ENCODE measurements at regions not wholly inside any gene's neighbourhood (a gene's known extent, or its start where the extent isn't known, plus 50 kb on each side); places are given as distances from the start of the nearest gene placed in this dataset.

DNA sequence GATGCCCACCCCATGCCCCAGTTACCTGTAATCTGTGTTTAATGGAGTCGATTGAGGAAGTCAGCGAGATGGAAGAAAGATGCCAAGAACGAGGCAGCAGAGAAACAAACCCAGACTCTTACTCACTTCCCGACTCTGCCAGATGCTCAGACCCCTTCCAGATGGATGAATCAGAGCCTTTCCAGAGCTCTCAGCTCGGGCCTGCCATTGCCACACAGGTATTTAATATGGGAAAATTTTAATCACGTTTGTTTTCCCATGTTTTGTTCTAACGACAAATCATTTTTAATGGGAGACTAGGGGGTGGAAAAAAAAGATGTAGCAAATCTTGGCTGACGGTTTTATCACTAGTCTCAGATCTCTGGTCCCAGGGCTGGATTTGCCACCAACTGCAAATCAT is 72.5 kb upstream of the SRRM4 start (continued):
- TF ChIP-seq TFAP4 (CRISPR knock-in tag; IDR thresholded peaks at IDR 0.05; ENCODE audit: borderline replicate concordance), result no peak
- no peak for TF ChIP-seq CAMTA2 (CRISPR knock-in tag; conservative IDR thresholded peaks at IDR 0.05)

DNA sequence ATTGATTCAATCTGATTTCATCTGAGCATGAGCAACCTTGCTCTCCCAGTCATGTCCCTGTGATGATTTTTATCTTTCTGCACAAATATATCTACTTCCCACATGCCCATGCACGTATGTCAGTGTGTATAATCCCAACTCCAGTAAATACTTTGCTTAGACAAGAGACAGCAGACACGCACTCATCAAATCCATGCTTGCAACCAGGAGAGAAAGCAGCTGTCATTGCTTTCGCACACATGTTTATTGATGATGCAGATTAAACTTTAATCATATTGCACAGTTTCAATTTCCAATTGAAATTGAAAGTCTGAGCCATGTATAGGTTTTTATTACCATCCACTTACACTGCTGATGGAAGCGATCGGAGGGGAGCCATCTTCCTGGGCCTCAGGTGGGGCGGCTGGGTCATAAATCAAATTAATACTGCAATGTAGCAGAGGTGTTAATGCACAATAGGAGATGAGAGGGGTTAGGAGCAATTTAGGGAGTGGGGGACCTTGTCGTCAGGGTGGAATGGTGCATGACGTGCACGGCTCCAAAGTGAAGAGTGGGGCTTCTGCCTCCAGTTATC is 68.6 kb upstream of the SRRM4 start:
- H3K9me3 ChIP-seq (replicated peaks; ENCODE audit: control insufficient read depth, insufficient read depth, low read depth, low read length), result no peaks in the 10 kb centered on the region
- ChIA-PET CTCF (ENCODE audit: low intra/inter-chr PET ratio) (no interaction called here), POLR2A (no interaction called here)
- in situ Hi-C loops (cut with MboI), result no loop called here
- WGBS (ENCODE audit: insufficient coverage, low coverage, missing lambda C conversion rate), result 0% methylated on average over 9 of the region's 9 CpGs
- no TSS peak for BruUV-seq (replicated peaks)
- H3K9me1 ChIP-seq (ENCODE audit: control insufficient read depth, insufficient read depth, low read length), result no peaks in the 10 kb centered on the region
- TF ChIP-seq FOXP1 (CRISPR knock-in tag; IDR thresholded peaks at IDR 0.05), result no peak
- no peak for TF ChIP-seq KAT8 (IDR thresholded peaks at IDR 0.05; ENCODE audit: low read depth)
- no peak for TF ChIP-seq HMG20B (CRISPR knock-in tag; IDR thresholded peaks at IDR 0.05)
- TF ChIP-seq KDM1A (IDR thresholded peaks at IDR 0.05), result no peak
- TF ChIP-seq YY1 (IDR thresholded peaks at IDR 0.05; ENCODE audit: borderline replicate concordance in 1 of 3, control insufficient read depth in 1 of 3, extremely low read depth in 1 of 3, insufficient read depth in 3 of 3, insufficient read length in 1 of 3, insufficient replicate concordance in 2 of 3, low read depth in 1 of 3, low read length in 2 of 3), result no peak
- no peak for TF ChIP-seq TEAD1 (CRISPR knock-in tag; IDR thresholded peaks at IDR 0.05)
- no peak for TF ChIP-seq BMI1 (IDR thresholded peaks at IDR 0.05; ENCODE audit: low read length)
- no peak for TF ChIP-seq MEF2D (tag; conservative IDR thresholded peaks at IDR 0.05; ENCODE audit: low read depth)
- TF ChIP-seq POLR2B (IDR thresholded peaks at IDR 0.05; ENCODE audit: low read depth, partially characterized antibody), result no peak
- no peak for TF ChIP-seq DIDO1 (tag; IDR thresholded peaks at IDR 0.05; ENCODE audit: low read depth)
- H3K4me3 ChIP-seq, result no peak overlapping the region
- no peaks in the 10 kb centered on the region for H4K20me1 ChIP-seq (replicated peaks; ENCODE audit: control insufficient read depth, insufficient read depth, low read length)
- no peak for FAIRE-seq
- DNase-seq (ENCODE audit: extremely low read depth in 1 of 4, low spot score in 3 of 4), result no peak
- H3K4me2 ChIP-seq (ENCODE audit: insufficient read depth, low read length), result no peak overlapping the region
- no peaks in the 10 kb centered on the region for H3K4me1 ChIP-seq (replicated peaks in 1 of 2; ENCODE audit: control insufficient read depth in 2 of 2, insufficient read depth in 2 of 2, low read length in 2 of 2)
- no peak overlapping the region for H2AFZ ChIP-seq (ENCODE audit: low read depth, low read length)
- no peaks in the 10 kb centered on the region for H3K36me3 ChIP-seq (ENCODE audit: control insufficient read depth, insufficient read depth, low read length)
- H3K79me2 ChIP-seq (ENCODE audit: control insufficient read depth, insufficient read depth, low read length), result no peaks in the 10 kb centered on the region
- H3K27me3 ChIP-seq (ENCODE audit: control insufficient read depth in 2 of 2, insufficient read depth in 2 of 2, low read length in 2 of 2), result no peaks in the 10 kb centered on the region
- no peak overlapping the region for H3K9ac ChIP-seq (ENCODE audit: insufficient read depth in 1 of 2, low read depth in 2 of 2, low read length in 2 of 2)
- intact Hi-C loops (cut with micrococcal nuclease), result no loop called here
- no peak overlapping the region for H3K27ac ChIP-seq (ENCODE audit: extremely low read depth, low read depth, low read length)
- ATAC-seq, result no peak
